Renal cortex interstitium (tissue), 11 donors: ENCODE measurements at regions not wholly inside any gene's neighbourhood (a gene's known extent, or its start where the extent isn't known, plus 50 kb on each side); places are given as distances from the start of the nearest gene placed in this dataset.
A peak's percentile ranks its signal among the peaks of the same experiment; 100 is the strongest.
"Not testable (repeated sequence)": the region's sequence is repeated elsewhere in the genome, so short reads cannot be mapped to it uniquely, and the experiment has no call there.

Source experiments
- DNase-seq, 11 donors: peaks; one replicate each; pipeline ENCODE4 v3.0.0-alpha.2; 2013; ENCODE audit warnings: low read depth in 9 of 11, low spot score in 4 of 11; ENCODE audit errors: extremely low read depth in 1 of 11

- DNase-seq, result no peak
Observed at GRCh38 chr9:75798505-75798904, 92.0 kb upstream of the PCSK5 start.

GRCh38 chr9:75803130-75803529, 87.3 kb upstream of the PCSK5 start:
- no peak for DNase-seq

GRCh38 chr9:75810063-75810462, 80.4 kb upstream of the PCSK5 start:
- DNase-seq, result no peak

GRCh38 chr9:75811692-75812091, 78.8 kb upstream of the PCSK5 start:
- DNase-seq, result no peak

- no peak for DNase-seq
Observed at GRCh38 chr9:75812141-75812540, 78.3 kb upstream of the PCSK5 start.

GRCh38 chr9:75814667-75815066, 75.8 kb upstream of the PCSK5 start:
- DNase-seq, result no peak

- not testable (repeated sequence) for DNase-seq
Observed at GRCh38 chr9:75820471-75821115, 69.9 kb upstream of the PCSK5 start.

GRCh38 chr9:75823151-75823550, 67.3 kb upstream of the PCSK5 start:
- DNase-seq, result no peak

GRCh38 chr9:75824816-75825568, 65.5 kb upstream of the PCSK5 start:
- peak in 2 of 11 donors; percentile 4 to 5 for DNase-seq

- DNase-seq, result no peak
Observed at GRCh38 chr9:75826314-75826713, 64.2 kb upstream of the PCSK5 start.

GRCh38 chr9:75830303-75830702, 60.2 kb upstream of the PCSK5 start:
- no peak for DNase-seq

- DNase-seq, result no peak
Observed at GRCh38 chr9:75833778-75834177, 56.7 kb upstream of the PCSK5 start.

- DNase-seq, result no peak
Observed at GRCh38 chr9:75834878-75835277, 55.6 kb upstream of the PCSK5 start.
